H54 (cell line): ENCODE measurements at regions not wholly inside any gene's neighbourhood (a gene's known extent, or its start where the extent isn't known, plus 50 kb on each side); places are given as distances from the start of the nearest gene placed in this dataset.

ENCODE experiments used
- DNase-seq: peaks from one replicate; pipeline ENCODE4 v3.0.0; 2011; ENCODE audit warnings: low spot score, mixed read lengths; ENCODE audit not compliant: insufficient read length
- FAIRE-seq: peaks from 3 replicates; lab custom pipeline; 2011; peaks lifted over from hg19 to GRCh38; lab: Jason Lieb, UNC
- POLR2A ChIP-seq: IDR thresholded peaks from 2 replicates; pipeline ENCODE4 v1.6.1; 2011; ENCODE audit warnings: low read depth, mild to moderate bottlenecking, low read length

- DNase-seq, result no peak
- TF ChIP-seq POLR2A, result no peak
- FAIRE-seq, result no peak
These were observed 141.9 kb downstream of the WDR11 start for GRCh38 chr10:120993089-120993488.

DNA sequence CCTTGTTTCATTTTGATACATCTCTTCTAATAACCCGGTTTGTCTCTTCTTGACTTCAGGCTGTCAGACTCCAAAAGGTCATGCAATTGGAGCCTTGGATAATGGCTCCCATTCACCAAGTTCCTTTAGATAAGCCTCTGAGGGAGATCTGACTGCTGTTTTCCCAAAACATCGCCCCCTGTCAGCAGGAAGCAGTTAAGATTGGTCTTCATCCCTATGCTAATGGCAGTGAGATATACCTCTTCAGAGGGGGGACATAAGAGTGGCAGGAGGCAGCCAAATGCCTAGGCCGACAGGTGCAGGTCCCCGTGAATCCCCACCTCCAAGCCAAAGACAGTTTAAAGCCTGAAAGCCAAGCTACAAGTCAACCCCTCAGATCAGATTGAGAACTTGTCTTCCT lies 144.6 kb downstream of the WDR11 start:
- TF ChIP-seq POLR2A, result no peak
- DNase-seq (no peak), FAIRE-seq (no peak)

- no peak for FAIRE-seq
These were observed 145.4 kb downstream of the WDR11 start for GRCh38 chr10:120996456-120997034.

DNA sequence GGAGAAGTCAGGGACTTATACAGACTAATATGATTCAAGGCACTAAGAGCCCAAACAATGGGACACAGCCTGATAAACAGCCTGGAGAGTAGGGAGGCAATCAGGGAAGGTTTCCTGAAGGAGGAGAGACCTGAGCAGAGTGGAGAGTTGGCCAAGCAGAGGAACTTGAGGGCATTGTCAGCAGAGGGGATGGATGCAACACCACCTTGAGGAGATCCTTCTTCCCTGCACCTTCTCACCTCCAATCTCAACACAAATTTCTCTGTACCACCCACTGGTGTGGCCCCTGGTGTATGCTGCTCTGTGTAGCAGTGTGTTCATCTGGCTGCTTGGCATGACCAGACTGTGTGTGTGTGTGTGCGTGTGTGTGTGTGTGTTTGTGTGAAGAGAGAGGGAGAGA lies 146.2 kb downstream of the WDR11 start:
- FAIRE-seq (no peak), DNase-seq (no peak)
- TF ChIP-seq POLR2A, result no peak

More at GRCh38 chr10:120996456-120997034, 145.4 kb downstream of the WDR11 start:
- no peak for DNase-seq
- TF ChIP-seq POLR2A, result no peak

DNA sequence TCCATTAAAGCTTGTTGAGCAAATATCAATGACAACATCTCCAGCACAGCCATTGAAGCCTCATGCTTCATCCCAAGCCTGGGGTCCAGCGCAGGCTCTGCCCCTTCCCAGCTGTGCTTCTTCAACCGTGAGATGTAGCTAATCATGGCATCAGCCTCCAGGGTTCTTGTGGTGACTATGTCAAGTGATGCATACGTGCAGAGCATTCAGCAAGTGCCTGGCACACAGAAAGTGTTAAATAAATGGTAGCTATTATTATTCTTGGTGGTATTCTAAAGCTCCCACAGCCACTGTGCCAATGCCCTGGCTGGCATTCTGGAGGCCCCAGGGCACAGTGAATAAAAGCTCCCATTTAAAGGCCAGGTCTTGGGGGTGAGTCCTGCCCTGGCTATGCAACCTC lies 146.6 kb downstream of the WDR11 start:
- FAIRE-seq, result no peak
- no peak for TF ChIP-seq POLR2A
- DNase-seq, result no peak

- TF ChIP-seq POLR2A, result no peak
- no peak for FAIRE-seq
These were observed 147.1 kb downstream of the WDR11 start for GRCh38 chr10:120998251-120998650.

GRCh38 chr10:120998782-120999285 lies 147.7 kb downstream of the WDR11 start:
- DNase-seq (no peak), FAIRE-seq (no peak)
- no peak for TF ChIP-seq POLR2A

More at GRCh38 chr10:120998251-120998650, 147.1 kb downstream of the WDR11 start:
- DNase-seq, result no peak

DNA sequence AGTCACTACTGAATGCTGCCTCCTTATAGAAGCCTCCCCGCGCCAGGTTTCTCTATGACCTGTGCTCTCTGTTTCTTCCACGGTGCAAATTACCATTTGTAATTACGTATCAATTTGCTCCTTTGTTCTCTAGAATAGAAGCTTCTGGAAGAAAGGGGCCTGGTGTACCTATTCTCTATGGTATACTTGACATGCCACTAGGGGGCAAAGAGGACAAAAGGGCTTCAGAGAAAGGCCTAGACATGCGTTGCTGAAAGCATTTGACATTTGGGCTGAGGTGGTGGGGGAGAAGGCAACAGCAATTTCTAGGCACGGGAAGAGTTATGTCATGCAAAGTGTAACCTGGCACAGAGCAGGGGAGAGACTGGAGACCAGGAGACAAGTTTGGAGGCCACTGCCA lies 148.7 kb downstream of the WDR11 start:
- DNase-seq (no peak), FAIRE-seq (no peak)
- no peak for TF ChIP-seq POLR2A

GRCh38 chr10:121002586-121003205 lies 151.5 kb downstream of the WDR11 start:
- TF ChIP-seq POLR2A, result no peak
- DNase-seq (no peak), FAIRE-seq (no peak)

- no peak for FAIRE-seq
- TF ChIP-seq POLR2A, result no peak
- no peak for DNase-seq
These were observed 154.9 kb downstream of the WDR11 start for GRCh38 chr10:121005948-121006587.

DNA sequence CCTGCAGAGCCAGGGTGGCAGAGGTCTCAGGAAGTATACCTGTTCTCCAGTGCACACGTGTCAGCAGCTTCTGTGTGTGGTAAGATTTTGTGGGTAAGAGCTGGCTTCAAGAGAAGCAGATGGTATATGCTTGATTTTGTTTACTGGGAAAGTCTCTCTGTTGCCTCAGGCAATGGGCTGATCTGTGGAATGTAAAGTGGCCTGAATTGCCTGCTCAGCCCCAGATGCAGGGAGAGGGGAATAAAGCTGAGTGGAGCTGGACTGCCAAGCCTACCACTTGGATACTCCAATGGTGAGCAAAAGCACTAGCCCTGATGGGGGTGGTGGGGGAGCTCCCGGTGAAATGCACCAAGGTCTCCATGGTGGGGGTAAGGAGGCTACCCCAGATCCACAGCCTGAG lies 156.1 kb downstream of the WDR11 start:
- no peak for TF ChIP-seq POLR2A
- no peak for DNase-seq
- FAIRE-seq, result no peak

DNA sequence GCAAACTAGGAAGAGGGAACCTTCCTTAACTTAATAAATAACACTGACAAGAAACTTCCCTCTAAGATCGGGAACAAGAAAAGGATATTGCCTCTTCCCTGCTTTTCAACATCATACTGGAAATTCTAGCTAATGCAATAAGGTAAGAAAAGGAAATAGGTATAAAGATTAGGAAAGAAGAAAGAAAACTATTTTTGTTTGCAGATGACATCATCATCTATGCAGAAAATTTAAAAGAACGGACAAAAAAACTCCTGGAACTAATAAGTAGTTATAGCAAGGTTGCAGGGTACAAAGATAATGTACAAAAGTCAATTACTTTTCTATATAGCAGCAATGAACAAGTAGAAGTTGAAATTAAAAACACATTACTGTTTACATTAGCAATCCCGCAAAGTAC lies 164.8 kb downstream of the WDR11 start:
- FAIRE-seq (no peak), DNase-seq (no peak)

DNA sequence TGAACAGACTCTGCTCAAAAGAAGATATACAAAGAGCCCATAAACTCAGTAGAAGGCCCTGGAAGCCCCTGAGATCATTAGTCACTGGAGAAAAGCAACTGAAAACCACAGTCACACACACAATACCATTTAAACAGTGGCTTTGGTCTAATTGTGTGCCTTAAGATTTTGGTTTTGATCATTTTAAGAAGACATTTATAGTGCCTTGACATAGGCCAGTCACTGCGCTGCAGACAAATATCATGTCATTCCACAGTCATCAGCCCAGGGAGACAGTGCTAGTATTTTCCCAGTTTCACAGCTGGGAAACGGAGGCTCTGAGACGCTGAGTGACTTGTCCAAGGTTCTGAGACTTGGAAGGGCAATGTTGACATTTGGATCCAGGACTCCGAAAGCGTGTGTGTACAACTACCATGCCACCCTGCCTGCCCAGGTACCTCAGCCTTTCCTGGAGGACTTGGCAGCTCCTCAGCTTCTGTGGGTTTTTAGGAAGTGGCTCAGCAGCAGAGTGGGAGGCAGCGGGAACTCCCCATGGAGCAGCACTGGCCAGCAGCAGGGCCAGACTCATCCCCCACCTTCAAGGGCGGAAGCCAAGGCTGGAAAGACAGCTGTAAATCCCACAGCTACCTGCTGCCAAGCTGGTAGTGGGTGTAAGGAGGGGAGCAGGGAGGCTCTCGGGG lies 173.9 kb downstream of the WDR11 start:
- TF ChIP-seq POLR2A, result no peak
- FAIRE-seq (no peak), DNase-seq (no peak)

More for the DNA sequence above, 164.8 kb downstream of the WDR11 start:
- TF ChIP-seq POLR2A, result no peak

- DNase-seq, result no peak
- no peak for TF ChIP-seq POLR2A
- no peak for FAIRE-seq
These were observed 174.6 kb downstream of the WDR11 start for GRCh38 chr10:121025731-121026130.
